Osteoblast (primary cell): ENCODE measurements at regions not wholly inside any gene's neighbourhood (a gene's known extent, or its start where the extent isn't known, plus 50 kb on each side); places are given as distances from the start of the nearest gene placed in this dataset.
"Not testable (repeated sequence)": the region's sequence is repeated elsewhere in the genome, so short reads cannot be mapped to it uniquely, and the experiment has no call there.

Source experiments
- DNase-seq: peaks from one replicate; pipeline ENCODE4 v3.0.0; 2011; ENCODE audit warnings: low spot score, mixed read lengths; ENCODE audit not compliant: insufficient read length; ENCODE audit errors: missing footprints
- H2AFZ ChIP-seq: 2 replicates; pipeline ENCODE4 v1.6.0; 2011; ENCODE audit warnings: mild to moderate bottlenecking, low read length
- H3K27ac ChIP-seq: 2 replicates; pipeline ENCODE4 v1.5.1; 2011; ENCODE audit warnings: mild to moderate bottlenecking, low read depth, low read length, moderate library complexity
- H3K27me3 ChIP-seq: 2 replicates; pipeline ENCODE4 v1.6.0; 2012; ENCODE audit warnings: mild to moderate bottlenecking, control low read depth, inconsistent platforms, low read length, moderate library complexity; ENCODE audit not compliant: insufficient read depth
- H3K36me3 ChIP-seq: 2 replicates; pipeline ENCODE4 v1.5.1; 2011; ENCODE audit warnings: mild to moderate bottlenecking, low read length, control low read depth, moderate library complexity; ENCODE audit not compliant: insufficient read depth
- H3K4me1 ChIP-seq: 2 replicates; pipeline ENCODE4 v1.5.1; 2011; ENCODE audit warnings: mild to moderate bottlenecking, low read length, control low read depth, moderate library complexity; ENCODE audit not compliant: insufficient read depth
- H3K4me2 ChIP-seq: 2 replicates; pipeline ENCODE4 v1.6.0; 2011; ENCODE audit warnings: mild to moderate bottlenecking, low read length; ENCODE audit not compliant: insufficient read depth
- H3K4me3 ChIP-seq: fragments of 200-600 bp; sonication (generic); 3 replicates; pipeline ENCODE4 v1.5.1; 2012; ENCODE audit warnings: mild to moderate bottlenecking, low read length, inconsistent platforms; ENCODE audit not compliant: insufficient read depth
- H3K79me2 ChIP-seq: 2 replicates; pipeline ENCODE4 v1.6.0; 2012; ENCODE audit warnings: mild to moderate bottlenecking, low read length, control low read depth, inconsistent platforms; ENCODE audit not compliant: insufficient read depth
- H3K9me3 ChIP-seq: 2 replicates; pipeline ENCODE4 v1.5.1; 2011; ENCODE audit warnings: low read depth, low read length, control low read depth
- H4K20me1 ChIP-seq: 2 replicates; pipeline ENCODE4 v1.6.0; 2012; ENCODE audit warnings: mild to moderate bottlenecking, low read length, control low read depth; ENCODE audit not compliant: insufficient read depth
- CTCF ChIP-seq: IDR thresholded peaks from 2 replicates; pipeline ENCODE4 v1.5.1; 2011; ENCODE audit warnings: mild to moderate bottlenecking, low read depth, low read length, moderate library complexity; ENCODE audit errors: extremely low read depth

- H2AFZ ChIP-seq: no peak overlapping the region
- DNase-seq: no peak
- no peak overlapping the region for H3K4me2 ChIP-seq
- no peak overlapping the region for H3K27ac ChIP-seq
- no peaks in the 10 kb centered on the region for H3K79me2 ChIP-seq
- H3K4me1 ChIP-seq: no peaks in the 10 kb centered on the region
- H3K36me3 ChIP-seq: no peaks in the 10 kb centered on the region
- H3K4me3 ChIP-seq: no peak overlapping the region
- no peak for TF ChIP-seq CTCF
- no peaks in the 10 kb centered on the region for H4K20me1 ChIP-seq
- H3K27me3 ChIP-seq: no peaks in the 10 kb centered on the region
- peaks cover 4% of the 10 kb centered on the region for H3K9me3 ChIP-seq
Measured at GRCh38 chrX:145410622-145411021, 163.3 kb downstream of the SPANXN1 start.

- H3K27ac ChIP-seq, H3K9me3 ChIP-seq, H3K27me3 ChIP-seq, H3K4me3 ChIP-seq, H3K36me3 ChIP-seq, H2AFZ ChIP-seq, H3K79me2 ChIP-seq, H4K20me1 ChIP-seq, H3K4me1 ChIP-seq, H3K4me2 ChIP-seq, DNase-seq: not testable (repeated sequence)
Measured at GRCh38 chrX:145436211-145436610, 188.9 kb downstream of the SPANXN1 start.

DNA sequence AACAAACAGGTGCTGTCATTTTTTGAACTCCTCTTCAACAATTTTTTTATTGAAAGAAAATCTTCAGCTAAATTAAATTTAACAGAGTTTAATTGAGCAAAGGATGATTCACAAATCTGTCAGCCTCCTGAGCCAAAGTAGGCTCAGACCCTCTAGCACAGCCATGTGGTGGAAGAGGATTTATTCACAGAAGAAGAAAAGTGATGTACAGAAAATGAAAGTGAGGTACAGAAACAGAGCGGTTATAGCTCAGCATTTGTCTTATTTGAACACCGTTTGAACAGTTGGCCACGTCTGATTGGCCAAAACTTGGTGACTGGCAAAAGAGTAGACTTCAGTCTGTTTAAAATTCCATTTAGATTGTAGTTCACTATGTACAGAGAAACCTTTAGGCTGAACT, 217.3 kb downstream of the SPANXN1 start:
- no peaks in the 10 kb centered on the region for H4K20me1 ChIP-seq
- no peaks in the 10 kb centered on the region for H3K27me3 ChIP-seq
- H2AFZ ChIP-seq: no peak overlapping the region
- H3K9me3 ChIP-seq: no peaks in the 10 kb centered on the region
- H3K4me3 ChIP-seq: no peak overlapping the region
- no peak overlapping the region for H3K27ac ChIP-seq
- TF ChIP-seq CTCF: no peak
- H3K4me2 ChIP-seq: no peak overlapping the region
- DNase-seq: peak; percentile 9
- H3K36me3 ChIP-seq: no peaks in the 10 kb centered on the region
- no peaks in the 10 kb centered on the region for H3K79me2 ChIP-seq
- no peaks in the 10 kb centered on the region for H3K4me1 ChIP-seq

DNA sequence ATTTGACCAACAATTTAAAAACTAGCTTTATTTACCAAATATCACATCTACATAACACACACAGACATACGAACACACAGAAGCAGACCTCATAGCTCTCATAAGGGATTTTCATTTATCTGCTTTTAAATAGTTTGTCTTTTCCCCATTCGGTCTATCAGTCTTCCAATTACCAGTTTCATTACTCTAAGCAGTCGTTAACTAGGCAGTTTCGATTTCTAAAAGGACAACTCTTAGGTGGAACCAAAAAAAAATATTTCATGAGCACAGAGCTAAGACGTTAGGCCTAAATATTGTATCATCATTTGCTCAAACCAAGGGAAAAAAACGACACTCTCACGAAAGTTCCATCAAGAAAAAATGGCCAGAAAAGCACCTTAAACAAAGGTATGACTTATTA, 228.4 kb downstream of the SPANXN1 start:
- Histone ChIP-seq H2AFZ (no peak overlapping the region), H3K4me1 (no peaks in the 10 kb centered on the region), H3K79me2 (no peaks in the 10 kb centered on the region), H3K4me2 (no peak overlapping the region), H3K9me3 (no peaks in the 10 kb centered on the region), H3K36me3 (no peaks in the 10 kb centered on the region), H4K20me1 (no peaks in the 10 kb centered on the region), H3K4me3 (no peak overlapping the region), H3K27ac (no peak overlapping the region), H3K27me3 (no peaks in the 10 kb centered on the region)
- no peak for DNase-seq
- no peak for TF ChIP-seq CTCF

DNA sequence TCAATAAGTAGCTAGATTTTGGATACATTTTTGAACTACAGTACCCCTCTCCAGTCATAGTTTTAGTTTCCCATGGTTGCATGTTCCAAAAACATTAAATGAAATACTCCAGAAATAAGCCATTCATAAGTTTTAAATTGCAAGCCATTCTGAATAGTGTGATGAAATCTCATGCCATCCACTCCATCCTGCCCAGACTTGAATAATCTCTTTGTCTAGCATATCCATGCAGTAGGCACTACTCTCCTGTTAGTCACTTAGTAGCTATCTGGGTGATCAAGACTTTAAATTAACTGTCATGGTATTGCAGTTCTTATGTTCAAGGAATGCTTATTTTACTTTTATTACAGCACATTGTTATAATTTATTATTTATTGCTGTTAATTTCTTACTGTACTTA, 237.4 kb downstream of the SPANXN1 start:
- Histone ChIP-seq H3K4me1 (no peaks in the 10 kb centered on the region), H3K27me3 (no peaks in the 10 kb centered on the region), H4K20me1 (no peaks in the 10 kb centered on the region), H2AFZ (no peak overlapping the region), H3K4me3 (no peak overlapping the region), H3K36me3 (no peaks in the 10 kb centered on the region), H3K4me2 (no peak overlapping the region), H3K9me3 (no peaks in the 10 kb centered on the region), H3K79me2 (no peaks in the 10 kb centered on the region), H3K27ac (no peak overlapping the region)
- TF ChIP-seq CTCF: no peak
- no peak for DNase-seq
